GM18499 (cell line): ENCODE measurements at regions not wholly inside any gene's neighbourhood (a gene's known extent, or its start where the extent isn't known, plus 50 kb on each side); places are given as distances from the start of the nearest gene placed in this dataset.

Experiments used
- ATAC-seq: cut with Tn5 transposase; IDR thresholded peaks from one replicate; pipeline ENCODE4 v1.9.1; 2021; ENCODE audit warnings: moderate number of reproducible peaks; ENCODE audit not compliant: insufficient read depth, unreplicated experiment

- no peak for ATAC-seq
Measured at GRCh38 chr3:152706991-152707713, 127.8 kb upstream of the P2RY1 start.

GRCh38 chr3:152709659-152710058, 125.3 kb upstream of the P2RY1 start:
- ATAC-seq = no peak

GRCh38 chr3:152710549-152710948, 124.4 kb upstream of the P2RY1 start:
- ATAC-seq = no peak

GRCh38 chr3:152713989-152714388, 120.9 kb upstream of the P2RY1 start:
- no peak for ATAC-seq

- ATAC-seq = no peak
Measured at GRCh38 chr3:152714507-152714906, 120.4 kb upstream of the P2RY1 start.

- ATAC-seq = no peak
Measured at GRCh38 chr3:152717252-152717651, 117.7 kb upstream of the P2RY1 start.

- ATAC-seq = no peak
Measured at GRCh38 chr3:152718810-152719209, 116.1 kb upstream of the P2RY1 start.

- no peak for ATAC-seq
Measured at GRCh38 chr3:152719264-152719663, 115.7 kb upstream of the P2RY1 start.

- no peak for ATAC-seq
Measured at GRCh38 chr3:152720951-152721718, 113.8 kb upstream of the P2RY1 start.

GRCh38 chr3:152724270-152724669, 110.7 kb upstream of the P2RY1 start:
- no peak for ATAC-seq

GRCh38 chr3:152728231-152728980, 106.5 kb upstream of the P2RY1 start:
- ATAC-seq = no peak

- no peak for ATAC-seq
Measured at GRCh38 chr3:152729906-152730305, 105.0 kb upstream of the P2RY1 start.

- ATAC-seq = no peak
Measured at GRCh38 chr3:152731511-152731910, 103.4 kb upstream of the P2RY1 start.

- ATAC-seq = no peak
Measured at GRCh38 chr3:152733584-152734119, 101.3 kb upstream of the P2RY1 start.

GRCh38 chr3:152737021-152737908, 97.7 kb upstream of the P2RY1 start:
- peak; percentile 98 for ATAC-seq

- ATAC-seq = no peak
Measured at GRCh38 chr3:152738656-152739055, 96.3 kb upstream of the P2RY1 start.

GRCh38 chr3:152742368-152743347, 92.3 kb upstream of the P2RY1 start:
- no peak for ATAC-seq

GRCh38 chr3:152745646-152746045, 89.3 kb upstream of the P2RY1 start:
- no peak for ATAC-seq

- no peak for ATAC-seq
Measured at GRCh38 chr3:152754303-152754702, 80.6 kb upstream of the P2RY1 start.
